Left kidney (tissue), 1 donor: ENCODE measurements at regions not wholly inside any gene's neighbourhood (a gene's known extent, or its start where the extent isn't known, plus 50 kb on each side); places are given as distances from the start of the nearest gene placed in this dataset.

Experiments
- DNase-seq: peaks from one replicate; pipeline ENCODE4 v3.0.0-alpha.2; 2013

DNA sequence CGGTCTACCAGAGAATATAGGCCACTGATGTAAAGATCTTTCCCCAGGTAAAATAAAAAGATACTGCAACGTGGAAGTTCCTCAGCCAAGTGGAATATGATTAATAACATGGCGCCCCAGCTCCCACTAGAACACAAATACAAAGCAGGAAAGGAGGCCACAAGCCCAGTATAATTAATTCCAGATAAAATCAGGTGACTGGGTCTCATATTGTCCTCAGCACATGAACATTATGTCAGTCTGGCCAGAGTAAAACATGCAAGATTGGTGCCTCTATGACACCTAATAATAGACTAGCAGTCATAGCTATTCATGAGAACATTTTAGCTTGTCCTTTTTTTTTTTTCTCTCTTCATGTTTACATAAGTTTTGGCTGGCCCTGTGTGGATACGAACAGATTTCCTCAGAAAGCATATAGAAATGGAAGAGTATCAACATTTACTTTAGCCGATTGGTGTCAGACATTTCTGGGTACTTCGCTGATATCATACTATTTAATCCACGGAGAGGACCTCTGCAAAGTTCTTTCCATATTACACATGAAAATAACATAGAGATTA lies 523.8 kb upstream of the SETBP1 start:
- DNase-seq: no peak

DNA sequence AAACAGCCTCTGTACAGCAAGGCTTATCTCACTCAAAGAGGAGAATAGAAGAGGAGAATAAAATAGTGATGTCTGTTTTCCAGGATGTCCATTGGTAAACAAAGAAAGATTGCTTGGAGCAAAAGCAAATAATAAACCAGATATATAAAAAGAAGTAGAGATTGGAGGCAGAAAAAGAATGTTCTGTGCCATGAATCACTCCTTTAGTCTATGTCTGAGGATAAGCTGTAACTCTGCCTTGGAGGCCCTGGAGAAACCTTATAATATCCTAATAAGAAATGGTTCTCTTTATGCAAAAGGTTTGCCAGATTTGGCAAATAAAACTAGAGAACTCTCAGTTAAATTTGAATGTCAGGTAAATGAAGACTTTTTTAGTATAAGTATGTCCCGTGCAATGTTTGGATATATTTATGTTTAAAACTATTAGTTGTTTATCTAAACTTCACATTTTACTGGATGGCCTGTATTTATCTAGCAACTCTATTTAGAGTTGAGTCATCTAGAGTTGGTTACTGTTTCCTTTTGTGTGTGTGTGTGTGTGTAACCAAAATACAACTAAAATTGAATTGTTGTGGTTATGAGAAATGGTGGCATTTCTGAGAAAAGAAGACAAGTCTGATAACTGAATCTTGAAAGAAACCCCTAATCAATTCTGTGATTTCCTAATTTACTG lies 510.3 kb upstream of the SETBP1 start:
- DNase-seq: no peak

DNA sequence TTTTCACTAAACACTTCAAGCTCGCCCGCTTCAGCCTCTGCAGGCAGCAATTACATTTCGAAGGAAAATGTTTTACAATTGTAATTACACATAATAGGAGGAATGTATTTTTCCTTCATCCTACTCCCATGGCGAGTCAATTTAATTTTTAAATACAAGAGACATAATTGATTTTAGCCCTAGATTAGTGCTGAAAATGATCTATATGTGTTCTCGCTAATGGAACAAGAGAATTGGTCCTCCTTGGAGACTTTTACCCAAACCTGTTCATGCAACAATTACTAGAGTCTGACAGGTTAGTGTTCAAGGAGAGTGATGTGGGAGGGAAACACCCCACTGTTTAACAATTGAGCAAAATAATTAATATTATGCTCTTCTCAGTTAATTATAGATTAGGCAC lies 509.4 kb upstream of the SETBP1 start:
- no peak for DNase-seq

DNA sequence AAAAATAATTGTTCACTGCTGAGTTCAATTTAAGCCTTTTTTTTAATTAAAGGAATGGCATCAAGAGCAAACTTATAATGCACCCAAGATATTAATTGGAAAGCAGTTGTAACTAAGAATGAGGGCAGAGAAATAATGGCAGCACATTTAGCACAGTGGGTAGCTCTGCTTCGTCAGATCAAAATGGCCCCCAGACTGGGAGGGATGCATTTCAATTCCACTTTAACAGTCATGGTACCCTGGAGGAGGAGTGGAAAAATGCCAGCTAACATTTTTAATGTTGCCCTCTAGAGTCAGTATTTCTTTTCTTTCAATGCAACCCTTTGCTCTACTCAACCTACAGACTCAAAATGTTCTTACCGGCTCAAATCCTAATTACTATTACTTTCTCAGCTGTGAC lies 504.8 kb upstream of the SETBP1 start:
- no peak for DNase-seq

DNA sequence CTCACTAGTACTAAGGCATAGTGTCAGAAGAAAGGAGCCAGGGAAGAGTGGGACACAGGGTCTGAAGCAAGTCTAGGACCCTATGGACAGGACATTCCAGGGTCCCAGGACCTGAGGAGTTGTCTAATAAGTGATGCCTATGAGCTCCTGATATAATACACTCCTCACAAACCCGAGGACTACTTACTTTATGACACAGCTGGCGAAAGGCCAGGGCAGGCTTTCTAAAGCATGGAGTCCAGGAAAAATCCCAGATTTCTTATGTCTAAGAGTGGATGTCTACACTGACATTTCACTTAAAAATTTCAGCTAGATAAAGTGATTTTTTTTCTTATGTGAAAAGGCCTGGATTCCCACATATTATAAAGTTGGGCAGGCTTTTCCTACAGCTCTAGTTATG lies 502.2 kb upstream of the SETBP1 start:
- DNase-seq: peak; percentile 5

DNA sequence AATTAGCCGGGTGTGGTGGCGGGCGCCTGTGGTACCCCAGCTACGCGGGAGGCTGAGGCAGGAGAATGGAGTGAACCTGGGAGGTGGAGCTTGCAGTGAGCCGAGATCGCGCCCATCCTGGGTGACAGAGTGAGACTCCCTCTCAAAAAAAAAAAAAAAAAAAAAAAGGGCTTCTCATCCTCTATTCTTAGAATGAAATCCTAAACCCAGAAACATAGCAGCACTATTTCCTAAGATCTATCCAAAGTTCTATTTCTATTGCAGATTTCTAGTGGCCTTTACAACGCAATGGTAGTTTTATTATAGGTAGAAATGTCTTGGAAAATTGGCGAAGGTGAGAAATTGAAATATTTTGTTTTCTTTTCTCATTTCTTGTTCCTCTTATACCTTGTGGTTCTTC lies 501.0 kb upstream of the SETBP1 start:
- DNase-seq: no peak

DNA sequence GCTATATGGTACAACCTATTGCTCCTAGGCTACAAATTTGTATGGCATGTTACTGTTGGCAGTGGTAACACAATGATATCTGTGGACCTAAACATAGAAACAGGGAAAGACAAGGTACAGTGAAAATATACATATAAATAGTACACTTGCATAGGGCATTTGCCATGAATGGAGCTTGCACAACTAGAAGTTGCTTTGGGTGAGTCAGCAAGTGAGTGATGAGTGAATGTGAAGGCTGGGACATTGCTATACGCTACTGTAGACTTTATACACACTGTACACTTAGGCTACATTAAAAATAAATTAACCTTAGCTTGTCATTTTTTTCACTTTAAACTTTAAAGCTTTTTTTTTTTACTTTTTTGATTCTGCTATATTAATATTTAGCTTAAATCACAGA lies 500.0 kb upstream of the SETBP1 start:
- DNase-seq: no peak

DNA sequence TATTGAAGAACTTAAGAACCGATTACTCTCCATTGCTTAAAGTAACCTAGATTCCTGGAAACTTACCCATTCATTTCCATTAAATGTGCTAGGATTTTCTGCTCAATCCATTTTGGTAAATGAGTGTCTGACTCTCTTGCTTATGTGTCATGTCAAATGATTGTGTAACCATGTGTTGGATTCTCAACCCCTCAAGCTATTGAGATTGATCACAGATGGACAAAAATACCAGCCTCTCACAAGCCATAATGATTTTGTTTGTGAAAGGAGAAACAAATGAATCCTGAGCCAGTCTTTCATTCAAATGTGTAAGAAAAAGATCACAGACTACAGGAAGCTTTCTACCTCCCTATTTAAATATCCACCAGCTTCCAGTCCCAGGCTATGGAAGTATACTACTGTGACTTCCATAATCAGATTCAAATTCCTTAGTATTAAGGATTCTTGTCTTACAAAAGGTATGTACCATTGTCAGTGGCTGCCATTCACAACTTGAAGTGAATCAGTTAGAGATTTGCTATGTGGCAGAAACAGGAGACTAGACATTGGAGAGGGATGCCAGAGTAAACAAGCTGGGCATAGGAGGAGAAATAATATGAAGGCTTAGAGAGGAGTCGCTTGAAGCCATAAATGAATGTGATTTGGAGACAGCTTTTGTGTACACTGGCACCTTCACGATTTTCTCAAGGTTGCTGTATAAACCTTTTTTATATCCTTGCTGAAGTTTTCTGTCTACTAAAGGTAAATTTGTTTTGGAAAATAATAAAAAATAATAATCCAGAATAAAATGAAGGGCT lies 498.5 kb upstream of the SETBP1 start:
- no peak for DNase-seq

DNA sequence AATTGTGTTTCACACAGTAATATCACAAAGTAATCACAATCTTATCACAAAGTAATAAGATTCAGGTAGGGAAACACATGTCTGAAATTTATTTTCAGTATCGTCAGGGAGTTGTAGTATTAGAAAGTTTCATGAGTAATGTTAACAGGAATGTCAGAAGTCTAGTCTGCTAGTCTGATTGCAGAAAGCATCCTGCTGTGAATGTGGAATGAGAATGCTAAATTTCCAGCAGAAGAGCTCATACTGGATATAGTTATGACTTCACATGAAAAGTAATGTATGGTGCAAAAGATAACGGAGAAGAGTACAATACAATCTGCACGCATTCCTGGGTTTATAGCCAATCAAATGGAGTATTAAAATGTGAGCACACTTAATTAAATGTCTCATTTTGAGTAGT lies 494.7 kb upstream of the SETBP1 start:
- DNase-seq: no peak

DNA sequence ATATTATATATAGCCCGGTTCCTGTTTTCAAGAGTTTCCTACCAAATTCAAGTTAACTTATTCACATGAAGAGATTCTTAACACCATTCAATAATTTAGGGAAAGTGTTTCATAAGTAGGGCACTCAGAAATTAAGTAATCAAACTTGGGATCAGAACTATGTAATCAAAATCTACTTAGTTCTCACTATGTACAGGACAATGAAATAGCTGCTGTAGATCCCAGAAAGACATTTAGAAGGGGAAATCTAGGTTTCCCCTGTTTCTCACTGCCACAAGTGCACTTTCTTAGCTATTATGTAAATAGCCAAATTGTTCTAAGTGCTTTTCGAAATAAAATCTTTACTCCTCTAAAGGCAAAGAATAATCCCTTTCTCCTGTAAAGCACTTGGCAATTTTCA lies 493.6 kb upstream of the SETBP1 start:
- DNase-seq: no peak

DNA sequence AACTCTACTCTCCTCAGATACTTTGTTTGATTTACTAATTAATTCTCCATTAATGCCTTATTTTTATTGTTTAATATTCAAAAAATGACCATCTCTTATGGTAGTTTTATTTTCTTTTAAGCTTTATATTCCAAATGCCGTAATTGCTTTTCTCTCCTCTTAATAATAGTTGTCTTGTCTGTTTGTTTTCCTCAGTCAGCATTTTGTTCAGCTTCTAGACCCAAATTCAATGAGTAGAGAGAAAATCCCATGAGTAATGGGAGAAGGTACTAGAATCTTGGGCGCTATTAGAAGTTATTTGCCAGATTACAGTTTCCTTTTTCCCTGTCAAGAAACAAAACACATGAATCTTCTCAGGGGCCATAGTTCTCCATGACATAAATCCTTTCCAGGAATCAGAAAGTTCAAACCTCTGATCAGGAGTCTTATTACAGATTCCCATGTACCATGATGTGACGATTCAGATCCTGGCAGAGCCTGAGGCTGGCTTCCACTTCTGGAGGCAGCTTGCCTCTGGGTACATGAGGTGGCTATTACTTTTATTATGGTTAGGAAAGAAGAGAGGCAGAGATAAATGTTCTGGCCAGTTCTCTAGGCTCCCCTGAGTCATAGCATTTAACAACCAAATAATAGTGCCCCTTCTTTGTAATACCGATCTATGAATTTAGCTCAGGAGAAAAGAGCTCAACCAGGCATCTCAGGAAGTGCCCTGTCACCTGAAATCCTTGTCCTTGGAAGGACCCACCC lies 485.1 kb upstream of the SETBP1 start:
- DNase-seq: no peak

DNA sequence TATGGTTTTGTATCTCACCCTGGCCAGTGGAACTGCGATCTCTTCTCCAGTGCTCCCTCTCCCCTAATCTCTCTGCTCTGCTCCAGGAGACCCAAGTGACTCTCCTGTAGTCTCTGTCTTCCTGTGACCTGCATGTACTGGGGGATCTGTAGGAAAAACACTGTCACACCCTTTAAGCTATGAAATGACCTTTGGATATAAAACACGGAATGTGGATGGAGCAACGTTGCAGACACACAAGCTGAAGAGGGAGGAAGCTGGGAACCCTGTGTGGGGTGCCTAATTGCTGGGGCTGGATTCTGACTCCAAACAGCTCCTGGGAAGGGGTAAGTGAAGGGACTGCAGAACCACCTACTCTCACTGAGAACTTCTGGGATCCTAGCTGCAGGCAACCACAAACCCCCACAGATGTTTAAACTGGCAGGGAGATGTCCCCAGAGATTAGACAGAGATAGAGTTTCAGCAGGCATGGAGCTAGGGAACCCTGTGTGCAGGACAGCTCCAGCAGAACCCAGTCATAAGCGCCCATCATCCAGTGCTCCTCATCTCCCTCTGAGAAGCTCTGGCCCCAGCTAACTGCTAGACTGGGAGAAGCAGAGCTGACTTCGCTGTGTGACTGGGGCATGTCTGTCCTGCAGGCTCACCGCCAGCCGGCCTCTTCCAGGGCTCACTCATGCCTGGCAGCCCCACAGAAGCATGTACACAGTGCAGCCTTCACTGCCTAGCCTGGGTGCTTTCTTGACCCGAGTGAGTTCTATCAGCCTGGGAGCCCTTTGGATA lies 482.7 kb upstream of the SETBP1 start:
- DNase-seq: no peak

DNA sequence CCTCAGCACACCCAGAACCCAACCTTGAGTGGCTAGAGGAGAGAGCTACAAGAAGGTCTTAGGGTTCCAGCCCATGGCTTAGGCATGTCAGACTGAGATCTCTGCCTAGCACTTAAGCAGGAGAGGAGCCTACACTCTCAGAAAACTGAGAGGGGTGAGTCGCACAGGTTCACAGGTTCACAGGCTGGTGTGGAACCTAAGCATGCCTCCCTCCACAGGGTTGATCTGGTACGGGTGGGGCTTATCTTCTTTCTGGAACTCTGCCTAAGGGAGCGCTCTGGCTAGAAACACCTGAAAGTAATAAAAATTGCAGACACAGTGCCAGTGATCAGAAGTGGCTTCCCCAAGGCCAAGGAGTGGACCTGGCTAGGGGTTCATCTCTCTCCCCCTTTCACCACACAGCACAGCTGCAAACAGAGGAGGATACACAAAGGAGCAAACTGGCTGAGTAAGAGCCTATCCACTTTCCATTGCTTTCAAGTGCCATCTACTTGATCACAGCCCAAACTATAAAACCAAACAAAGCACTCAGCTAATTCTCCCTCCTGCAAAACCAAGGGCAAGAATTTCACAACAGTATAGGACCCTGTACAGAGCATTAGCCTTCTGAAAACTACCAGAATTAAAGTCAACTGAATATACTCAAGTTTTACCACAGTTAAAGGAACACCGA lies 481.9 kb upstream of the SETBP1 start:
- no peak for DNase-seq

DNA sequence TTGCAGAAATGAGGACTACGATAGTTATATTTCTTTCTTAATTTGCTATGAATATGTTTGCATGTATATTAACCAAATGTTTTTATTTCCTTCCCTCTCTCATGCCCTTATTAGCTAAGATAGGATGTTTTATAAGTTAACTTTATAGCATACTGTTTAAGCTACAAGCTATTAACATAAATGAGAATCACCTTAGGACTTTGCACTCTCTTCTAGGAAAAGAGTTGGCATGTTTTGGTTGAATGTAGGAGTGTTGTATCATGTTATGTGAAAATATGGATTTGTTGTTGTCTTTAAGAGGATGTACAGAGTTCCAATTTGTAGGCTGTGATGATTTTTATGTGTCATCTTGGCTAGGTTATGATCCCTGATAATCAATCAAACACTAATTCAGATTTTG lies 467.4 kb upstream of the SETBP1 start:
- no peak for DNase-seq

DNA sequence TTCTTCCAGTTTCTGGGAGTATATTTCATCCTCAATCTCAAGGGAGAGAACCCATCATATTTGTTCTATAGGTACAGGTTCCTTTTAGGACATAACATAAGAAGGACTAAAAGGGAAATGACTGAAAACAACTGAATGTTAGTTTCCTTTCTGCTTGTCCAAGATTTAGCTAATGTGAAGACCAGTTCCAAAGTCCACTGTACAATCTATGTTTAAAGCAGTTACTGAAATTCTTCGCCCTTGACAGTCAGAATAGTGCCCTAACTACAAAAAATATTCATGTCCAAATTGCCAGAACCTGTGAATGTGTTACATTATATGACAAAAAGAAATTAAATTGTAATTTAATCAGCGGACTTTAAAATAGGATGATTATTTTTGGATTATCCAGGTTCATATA lies 466.3 kb upstream of the SETBP1 start:
- DNase-seq: no peak

DNA sequence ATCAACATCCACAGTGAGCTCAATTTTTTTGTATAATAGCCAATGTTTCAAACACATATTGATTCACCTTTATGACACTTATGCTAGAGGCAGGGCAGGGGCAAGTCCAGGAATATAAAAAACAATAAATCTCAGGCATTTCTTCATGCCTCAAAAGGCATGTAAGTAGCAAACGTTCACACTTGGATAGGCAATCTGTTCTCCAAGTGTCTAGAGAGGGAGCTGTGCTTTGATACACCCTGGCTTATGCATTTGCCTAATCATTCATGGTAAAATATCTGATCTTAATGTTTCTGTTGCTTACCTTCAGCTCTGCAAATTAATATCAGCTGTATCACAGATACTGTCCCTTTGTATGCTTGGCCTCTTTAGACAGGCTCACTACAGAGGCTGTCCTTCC lies 464.5 kb upstream of the SETBP1 start:
- no peak for DNase-seq

DNA sequence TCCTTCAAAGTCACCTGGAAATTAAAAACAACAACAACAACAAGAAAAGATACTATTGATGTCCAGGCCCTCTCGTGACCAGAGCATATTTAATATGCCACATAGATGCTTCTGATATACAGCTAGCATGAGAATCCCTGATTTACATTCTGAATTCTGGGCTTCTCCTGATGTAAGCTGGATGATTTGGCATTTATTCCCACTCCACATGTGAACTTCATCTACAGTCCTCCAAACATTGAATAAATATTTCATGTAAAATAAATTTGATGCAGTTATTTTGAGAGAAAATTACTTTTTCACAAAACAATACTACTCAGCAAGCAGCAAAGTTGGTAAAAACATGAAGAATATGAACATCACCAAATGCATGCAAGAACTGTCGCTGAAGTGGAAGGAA lies 453.2 kb upstream of the SETBP1 start:
- DNase-seq: no peak

DNA sequence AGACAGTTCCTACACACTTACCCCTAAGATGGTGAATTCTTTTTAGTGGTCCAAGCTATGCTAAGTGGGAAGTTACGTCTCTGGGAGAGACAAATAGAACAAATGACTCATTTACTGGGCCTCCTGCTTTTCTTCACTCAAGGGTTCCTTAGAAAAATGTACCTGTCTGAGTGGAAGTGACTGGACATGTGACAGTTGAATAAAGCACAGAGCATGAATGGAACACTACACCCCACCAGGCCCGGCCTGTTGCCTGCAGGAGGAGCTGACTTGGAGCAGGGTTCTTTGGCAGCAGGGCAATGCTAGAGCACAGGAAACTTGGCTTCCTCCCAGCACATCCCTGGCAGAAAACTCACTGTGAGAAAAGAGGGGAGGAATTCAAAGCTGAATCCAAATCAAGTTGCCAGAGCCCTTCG lies 451.0 kb upstream of the SETBP1 start:
- DNase-seq: no peak

DNA sequence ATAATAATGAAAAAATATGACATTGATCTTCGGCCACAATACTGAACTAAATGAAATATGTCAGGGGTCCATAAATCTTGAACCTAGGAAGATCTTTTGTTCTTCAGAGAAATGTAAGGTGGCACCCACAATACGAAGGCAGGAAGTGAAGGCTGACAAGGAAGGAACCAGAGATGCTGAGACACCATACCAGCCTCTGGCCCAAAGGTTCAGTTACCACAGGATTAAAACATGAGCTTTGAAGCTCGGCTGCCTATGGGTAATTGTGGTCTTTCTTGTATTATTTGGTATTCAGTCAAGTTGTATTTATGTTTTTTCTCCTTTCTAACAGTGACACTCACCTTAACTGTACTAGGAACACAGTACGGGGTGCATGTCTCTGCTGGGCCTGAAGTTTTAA lies 448.8 kb upstream of the SETBP1 start:
- DNase-seq: no peak

DNA sequence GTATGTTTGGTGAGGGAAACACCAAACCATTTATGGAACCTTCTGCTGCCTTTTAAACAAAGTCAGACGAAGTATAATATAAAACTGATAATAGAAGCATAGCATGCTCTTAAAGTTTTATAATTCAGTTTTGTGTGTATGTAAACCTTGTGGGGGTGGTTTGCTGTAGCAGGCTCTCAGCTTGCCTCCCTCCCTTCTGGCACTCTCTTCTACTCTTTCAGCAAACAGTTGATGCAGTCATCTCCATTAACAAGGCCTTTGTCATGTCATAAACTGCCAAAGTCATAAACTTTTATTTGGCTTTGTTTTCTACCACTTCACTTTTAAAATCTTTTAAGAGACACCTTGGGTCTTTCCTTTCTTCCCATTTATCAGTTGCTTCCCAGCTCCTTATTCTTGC lies 448.2 kb upstream of the SETBP1 start:
- no peak for DNase-seq

DNA sequence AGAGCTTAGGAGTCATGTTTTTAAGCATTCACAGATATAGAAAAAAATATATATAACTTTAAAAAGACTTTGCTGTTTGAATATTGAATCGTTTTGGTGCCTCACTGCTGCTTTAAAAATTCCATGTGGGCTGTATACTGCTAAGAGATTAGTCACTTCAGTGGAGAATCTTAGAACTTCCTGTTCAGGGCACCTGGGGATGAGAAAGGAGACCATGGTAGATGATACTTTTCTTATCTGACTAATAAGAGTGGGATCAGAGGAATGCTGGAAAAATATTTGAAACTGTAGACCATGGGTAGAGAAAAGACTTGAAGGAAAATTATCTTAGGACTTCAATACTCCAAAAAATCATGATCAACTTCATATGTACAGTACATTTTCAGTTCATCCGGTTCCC lies 442.2 kb upstream of the SETBP1 start:
- no peak for DNase-seq

DNA sequence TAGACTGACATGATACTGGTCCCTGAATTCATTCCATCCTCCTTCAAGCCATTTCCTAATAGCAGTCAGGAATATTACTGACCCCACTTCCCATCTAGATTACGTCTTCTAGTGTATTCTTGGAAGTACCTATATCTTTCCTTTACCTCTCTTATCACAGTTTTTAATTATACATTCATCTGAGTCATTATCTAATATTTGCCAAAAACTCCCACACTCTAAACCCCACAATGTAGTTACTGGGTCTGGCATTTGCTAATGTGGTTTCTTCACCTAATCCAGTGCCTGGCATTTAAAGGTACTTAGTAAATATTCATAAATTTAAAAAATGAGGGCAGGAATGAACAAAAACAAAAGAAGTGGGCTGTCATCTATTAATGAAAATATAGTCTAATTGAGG lies 441.8 kb upstream of the SETBP1 start:
- no peak for DNase-seq
